Vagina (tissue), 2 donors: ENCODE measurements at regions not wholly inside any gene's neighbourhood (a gene's known extent, or its start where the extent isn't known, plus 50 kb on each side); places are given as distances from the start of the nearest gene placed in this dataset.

ENCODE experiments used
- POLR2A ChIP-seq, 2 donors: fragments of 450-650 bp; IDR thresholded peaks; one replicate each; pipeline ENCODE4 v1.6.1; 2017; ENCODE audit warnings: antibody characterized with exemption in 2 of 2, mild to moderate bottlenecking in 2 of 2, moderate library complexity in 2 of 2
- POLR2AphosphoS5 ChIP-seq, 2 donors: sonication (generic); formaldehyde crosslinking; IDR thresholded peaks; one replicate each; pipeline ENCODE4 v1.9.0; 2017; ENCODE audit warnings: antibody characterized with exemption in 2 of 2, mild to moderate bottlenecking in 2 of 2, low read depth in 1 of 2; ENCODE audit not compliant: insufficient read depth in 1 of 2
- TF ChIP-seq, protein P1 (sequence below), 3 experiments: fragments of 450-650 bp in 2 of 3; fragments of 200-600 bp in 1 of 3; sonication (generic) in 1 of 3; IDR thresholded peaks; one replicate each; pipeline ENCODE4 v1.5.1; 2017 to 2019; ENCODE audit warnings: antibody characterized with exemption in 3 of 3, mild to moderate bottlenecking in 2 of 3, moderate library complexity in 2 of 3

DNA sequence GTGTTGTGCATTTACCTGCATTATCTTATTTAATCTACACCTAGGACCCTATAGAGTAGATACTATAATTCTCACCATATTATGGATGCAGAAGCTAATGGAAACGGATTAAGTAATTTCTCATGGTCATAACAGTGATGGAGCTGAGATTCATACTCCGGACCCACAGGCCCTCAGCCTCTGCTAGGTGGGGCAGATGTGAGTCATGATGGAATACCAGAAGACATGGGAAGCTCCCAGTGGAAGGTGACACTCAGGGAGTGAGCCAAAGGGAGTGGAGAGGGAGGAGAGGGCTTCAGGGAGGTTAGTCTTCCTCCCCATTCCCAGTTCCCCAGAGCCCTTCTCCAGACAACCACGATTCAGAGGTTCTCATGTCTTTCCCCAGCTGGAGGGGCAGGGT lies 65.2 kb upstream of the GPR6 start:
- TF ChIP-seq, protein P1, sequence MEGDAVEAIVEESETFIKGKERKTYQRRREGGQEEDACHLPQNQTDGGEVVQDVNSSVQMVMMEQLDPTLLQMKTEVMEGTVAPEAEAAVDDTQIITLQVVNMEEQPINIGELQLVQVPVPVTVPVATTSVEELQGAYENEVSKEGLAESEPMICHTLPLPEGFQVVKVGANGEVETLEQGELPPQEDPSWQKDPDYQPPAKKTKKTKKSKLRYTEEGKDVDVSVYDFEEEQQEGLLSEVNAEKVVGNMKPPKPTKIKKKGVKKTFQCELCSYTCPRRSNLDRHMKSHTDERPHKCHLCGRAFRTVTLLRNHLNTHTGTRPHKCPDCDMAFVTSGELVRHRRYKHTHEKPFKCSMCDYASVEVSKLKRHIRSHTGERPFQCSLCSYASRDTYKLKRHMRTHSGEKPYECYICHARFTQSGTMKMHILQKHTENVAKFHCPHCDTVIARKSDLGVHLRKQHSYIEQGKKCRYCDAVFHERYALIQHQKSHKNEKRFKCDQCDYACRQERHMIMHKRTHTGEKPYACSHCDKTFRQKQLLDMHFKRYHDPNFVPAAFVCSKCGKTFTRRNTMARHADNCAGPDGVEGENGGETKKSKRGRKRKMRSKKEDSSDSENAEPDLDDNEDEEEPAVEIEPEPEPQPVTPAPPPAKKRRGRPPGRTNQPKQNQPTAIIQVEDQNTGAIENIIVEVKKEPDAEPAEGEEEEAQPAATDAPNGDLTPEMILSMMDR (IDR thresholded peaks at IDR 0.05) = no peak
- TF ChIP-seq POLR2A (IDR thresholded peaks at IDR 0.05) (no peak), POLR2AphosphoS5 (IDR thresholded peaks at IDR 0.05; ENCODE audit: insufficient read depth in 1 of 2, low read depth in 1 of 2) (no peak)
